ENCODE measurements at regions not wholly inside any gene's neighbourhood (a gene's known extent, or its start where the extent isn't known, plus 50 kb on each side); places are given as distances from the start of the nearest gene placed in this dataset.

DNA sequence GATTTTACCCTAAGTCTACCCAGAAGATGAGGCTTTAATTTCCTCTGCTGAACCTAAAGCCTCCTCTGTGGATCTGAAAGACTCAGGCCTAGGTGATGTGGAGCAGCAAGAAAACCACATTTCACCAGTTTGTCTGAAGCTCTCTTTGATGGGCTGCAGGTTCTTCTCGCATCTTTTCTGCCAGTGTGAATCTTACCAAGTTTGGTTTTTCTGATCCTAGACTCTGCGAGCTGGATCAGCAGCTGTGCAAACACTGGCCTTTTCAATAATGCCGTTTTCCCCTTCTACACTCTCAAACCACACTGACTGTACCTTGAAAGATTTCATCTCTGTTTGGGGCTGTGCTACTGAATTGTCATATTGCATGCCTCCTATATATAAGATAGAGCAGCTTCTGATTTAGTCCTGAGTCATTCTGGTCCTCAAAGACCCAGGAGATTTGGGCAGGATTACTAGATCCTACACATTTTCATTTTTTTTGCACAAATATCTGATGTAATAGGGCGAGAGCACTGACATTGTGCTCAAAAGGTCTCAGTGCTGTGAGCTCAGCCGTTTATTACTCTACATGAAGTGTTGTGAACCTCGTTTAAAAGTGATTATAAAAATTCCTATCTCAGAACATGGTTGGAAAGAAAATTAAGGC lies 133.6 kb upstream of the FAM9C start (continued):
- TF ChIP-seq, protein P1, sequence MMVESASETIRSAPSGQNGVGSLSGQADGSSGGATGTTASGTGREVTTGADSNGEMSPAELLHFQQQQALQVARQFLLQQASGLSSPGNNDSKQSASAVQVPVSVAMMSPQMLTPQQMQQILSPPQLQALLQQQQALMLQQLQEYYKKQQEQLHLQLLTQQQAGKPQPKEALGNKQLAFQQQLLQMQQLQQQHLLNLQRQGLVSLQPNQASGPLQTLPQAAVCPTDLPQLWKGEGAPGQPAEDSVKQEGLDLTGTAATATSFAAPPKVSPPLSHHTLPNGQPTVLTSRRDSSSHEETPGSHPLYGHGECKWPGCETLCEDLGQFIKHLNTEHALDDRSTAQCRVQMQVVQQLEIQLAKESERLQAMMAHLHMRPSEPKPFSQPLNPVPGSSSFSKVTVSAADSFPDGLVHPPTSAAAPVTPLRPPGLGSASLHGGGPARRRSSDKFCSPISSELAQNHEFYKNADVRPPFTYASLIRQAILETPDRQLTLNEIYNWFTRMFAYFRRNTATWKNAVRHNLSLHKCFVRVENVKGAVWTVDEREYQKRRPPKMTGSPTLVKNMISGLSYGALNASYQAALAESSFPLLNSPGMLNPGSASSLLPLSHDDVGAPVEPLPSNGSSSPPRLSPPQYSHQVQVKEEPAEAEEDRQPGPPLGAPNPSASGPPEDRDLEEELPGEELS (CRISPR knock-in tag; IDR thresholded peaks at IDR 0.05), result no peak
- no peak for TF ChIP-seq NFYB (CRISPR knock-in tag; conservative IDR thresholded peaks at IDR 0.05; ENCODE audit: low read depth)
- no peak for TF ChIP-seq ETV6 (CRISPR knock-in tag; IDR thresholded peaks at IDR 0.05)
- no peak for TF ChIP-seq ESRRA (CRISPR knock-in tag; IDR thresholded peaks at IDR 0.05; ENCODE audit: borderline replicate concordance)
- TF ChIP-seq, protein P2, sequence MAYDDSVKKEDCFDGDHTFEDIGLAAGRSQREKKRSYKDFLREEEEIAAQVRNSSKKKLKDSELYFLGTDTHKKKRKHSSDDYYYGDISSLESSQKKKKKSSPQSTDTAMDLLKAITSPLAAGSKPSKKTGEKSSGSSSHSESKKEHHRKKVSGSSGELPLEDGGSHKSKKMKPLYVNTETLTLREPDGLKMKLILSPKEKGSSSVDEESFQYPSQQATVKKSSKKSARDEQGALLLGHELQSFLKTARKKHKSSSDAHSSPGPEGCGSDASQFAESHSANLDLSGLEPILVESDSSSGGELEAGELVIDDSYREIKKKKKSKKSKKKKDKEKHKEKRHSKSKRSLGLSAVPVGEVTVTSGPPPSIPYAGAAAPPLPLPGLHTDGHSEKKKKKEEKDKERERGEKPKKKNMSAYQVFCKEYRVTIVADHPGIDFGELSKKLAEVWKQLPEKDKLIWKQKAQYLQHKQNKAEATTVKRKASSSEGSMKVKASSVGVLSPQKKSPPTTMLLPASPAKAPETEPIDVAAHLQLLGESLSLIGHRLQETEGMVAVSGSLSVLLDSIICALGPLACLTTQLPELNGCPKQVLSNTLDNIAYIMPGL (CRISPR knock-in tag; IDR thresholded peaks at IDR 0.05), result no peak
- no peak for TF ChIP-seq HMGA2 (CRISPR knock-in tag; IDR thresholded peaks at IDR 0.05)
- no peak for TF ChIP-seq IRF2 (CRISPR knock-in tag; IDR thresholded peaks at IDR 0.05; ENCODE audit: borderline replicate concordance, low read depth)
- TF ChIP-seq, protein P3, sequence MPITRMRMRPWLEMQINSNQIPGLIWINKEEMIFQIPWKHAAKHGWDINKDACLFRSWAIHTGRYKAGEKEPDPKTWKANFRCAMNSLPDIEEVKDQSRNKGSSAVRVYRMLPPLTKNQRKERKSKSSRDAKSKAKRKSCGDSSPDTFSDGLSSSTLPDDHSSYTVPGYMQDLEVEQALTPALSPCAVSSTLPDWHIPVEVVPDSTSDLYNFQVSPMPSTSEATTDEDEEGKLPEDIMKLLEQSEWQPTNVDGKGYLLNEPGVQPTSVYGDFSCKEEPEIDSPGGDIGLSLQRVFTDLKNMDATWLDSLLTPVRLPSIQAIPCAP (CRISPR knock-in tag; IDR thresholded peaks at IDR 0.05), result no peak
- no peak for TF ChIP-seq FOXP1 (CRISPR knock-in tag; IDR thresholded peaks at IDR 0.05; ENCODE audit: borderline replicate concordance)

DNA sequence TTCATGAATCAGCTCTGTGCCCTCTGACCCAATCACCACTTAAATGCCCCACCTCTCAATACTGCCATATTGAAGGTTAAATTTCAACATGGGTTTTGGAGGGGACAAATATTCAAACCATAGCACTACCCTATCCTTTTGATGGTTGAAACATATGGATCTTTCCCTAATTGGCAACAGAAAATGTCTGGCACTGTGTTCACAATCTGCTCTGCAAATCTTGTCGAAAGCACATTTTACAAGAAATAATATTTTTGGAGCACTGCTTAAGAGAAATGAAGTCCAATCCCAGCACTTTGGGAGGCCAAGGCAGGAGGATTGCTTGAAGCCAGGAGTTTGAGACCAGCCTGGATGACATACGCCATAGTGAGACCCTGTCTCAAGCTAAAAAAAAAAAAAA lies 130.6 kb upstream of the FAM9C start:
- ATAC-seq (no peak), DNase-seq (ENCODE audit: low spot score) (no peak)
- Mint-ChIP-seq H3K4me3 (no peak overlapping the region), H3K27ac (no peak overlapping the region), H3K27me3 (ENCODE audit: low read depth) (no peaks in the 10 kb centered on the region), H3K4me1 (peaks cover 7% of the 10 kb centered on the region), H3K36me3 (no peaks in the 10 kb centered on the region), H3K9me3 (no peaks in the 10 kb centered on the region; the same call in 1 of the 2 replicates)
- POLR2A ChIA-PET, result no interaction called here
- CTCF ChIA-PET, result no interaction called here
- TF ChIP-seq, protein P4, sequence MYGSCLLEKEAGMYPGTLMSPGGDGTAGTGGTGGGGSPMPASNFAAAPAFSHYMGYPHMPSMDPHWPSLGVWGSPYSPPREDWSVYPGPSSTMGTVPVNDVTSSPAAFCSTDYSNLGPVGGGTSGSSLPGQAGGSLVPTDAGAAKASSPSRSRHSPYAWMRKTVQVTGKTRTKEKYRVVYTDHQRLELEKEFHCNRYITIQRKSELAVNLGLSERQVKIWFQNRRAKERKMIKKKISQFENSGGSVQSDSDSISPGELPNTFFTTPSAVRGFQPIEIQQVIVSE (CRISPR knock-in tag; IDR thresholded peaks at IDR 0.05; ENCODE audit: borderline replicate concordance), result no peak
- TF ChIP-seq, protein P5, sequence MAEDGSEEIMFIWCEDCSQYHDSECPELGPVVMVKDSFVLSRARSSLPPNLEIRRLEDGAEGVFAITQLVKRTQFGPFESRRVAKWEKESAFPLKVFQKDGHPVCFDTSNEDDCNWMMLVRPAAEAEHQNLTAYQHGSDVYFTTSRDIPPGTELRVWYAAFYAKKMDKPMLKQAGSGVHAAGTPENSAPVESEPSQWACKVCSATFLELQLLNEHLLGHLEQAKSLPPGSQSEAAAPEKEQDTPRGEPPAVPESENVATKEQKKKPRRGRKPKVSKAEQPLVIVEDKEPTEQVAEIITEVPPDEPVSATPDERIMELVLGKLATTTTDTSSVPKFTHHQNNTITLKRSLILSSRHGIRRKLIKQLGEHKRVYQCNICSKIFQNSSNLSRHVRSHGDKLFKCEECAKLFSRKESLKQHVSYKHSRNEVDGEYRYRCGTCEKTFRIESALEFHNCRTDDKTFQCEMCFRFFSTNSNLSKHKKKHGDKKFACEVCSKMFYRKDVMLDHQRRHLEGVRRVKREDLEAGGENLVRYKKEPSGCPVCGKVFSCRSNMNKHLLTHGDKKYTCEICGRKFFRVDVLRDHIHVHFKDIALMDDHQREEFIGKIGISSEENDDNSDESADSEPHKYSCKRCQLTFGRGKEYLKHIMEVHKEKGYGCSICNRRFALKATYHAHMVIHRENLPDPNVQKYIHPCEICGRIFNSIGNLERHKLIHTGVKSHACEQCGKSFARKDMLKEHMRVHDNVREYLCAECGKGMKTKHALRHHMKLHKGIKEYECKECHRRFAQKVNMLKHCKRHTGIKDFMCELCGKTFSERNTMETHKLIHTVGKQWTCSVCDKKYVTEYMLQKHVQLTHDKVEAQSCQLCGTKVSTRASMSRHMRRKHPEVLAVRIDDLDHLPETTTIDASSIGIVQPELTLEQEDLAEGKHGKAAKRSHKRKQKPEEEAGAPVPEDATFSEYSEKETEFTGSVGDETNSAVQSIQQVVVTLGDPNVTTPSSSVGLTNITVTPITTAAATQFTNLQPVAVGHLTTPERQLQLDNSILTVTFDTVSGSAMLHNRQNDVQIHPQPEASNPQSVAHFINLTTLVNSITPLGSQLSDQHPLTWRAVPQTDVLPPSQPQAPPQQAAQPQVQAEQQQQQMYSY (CRISPR knock-in tag; IDR thresholded peaks at IDR 0.05), result no peak
- TF ChIP-seq, protein P6, sequence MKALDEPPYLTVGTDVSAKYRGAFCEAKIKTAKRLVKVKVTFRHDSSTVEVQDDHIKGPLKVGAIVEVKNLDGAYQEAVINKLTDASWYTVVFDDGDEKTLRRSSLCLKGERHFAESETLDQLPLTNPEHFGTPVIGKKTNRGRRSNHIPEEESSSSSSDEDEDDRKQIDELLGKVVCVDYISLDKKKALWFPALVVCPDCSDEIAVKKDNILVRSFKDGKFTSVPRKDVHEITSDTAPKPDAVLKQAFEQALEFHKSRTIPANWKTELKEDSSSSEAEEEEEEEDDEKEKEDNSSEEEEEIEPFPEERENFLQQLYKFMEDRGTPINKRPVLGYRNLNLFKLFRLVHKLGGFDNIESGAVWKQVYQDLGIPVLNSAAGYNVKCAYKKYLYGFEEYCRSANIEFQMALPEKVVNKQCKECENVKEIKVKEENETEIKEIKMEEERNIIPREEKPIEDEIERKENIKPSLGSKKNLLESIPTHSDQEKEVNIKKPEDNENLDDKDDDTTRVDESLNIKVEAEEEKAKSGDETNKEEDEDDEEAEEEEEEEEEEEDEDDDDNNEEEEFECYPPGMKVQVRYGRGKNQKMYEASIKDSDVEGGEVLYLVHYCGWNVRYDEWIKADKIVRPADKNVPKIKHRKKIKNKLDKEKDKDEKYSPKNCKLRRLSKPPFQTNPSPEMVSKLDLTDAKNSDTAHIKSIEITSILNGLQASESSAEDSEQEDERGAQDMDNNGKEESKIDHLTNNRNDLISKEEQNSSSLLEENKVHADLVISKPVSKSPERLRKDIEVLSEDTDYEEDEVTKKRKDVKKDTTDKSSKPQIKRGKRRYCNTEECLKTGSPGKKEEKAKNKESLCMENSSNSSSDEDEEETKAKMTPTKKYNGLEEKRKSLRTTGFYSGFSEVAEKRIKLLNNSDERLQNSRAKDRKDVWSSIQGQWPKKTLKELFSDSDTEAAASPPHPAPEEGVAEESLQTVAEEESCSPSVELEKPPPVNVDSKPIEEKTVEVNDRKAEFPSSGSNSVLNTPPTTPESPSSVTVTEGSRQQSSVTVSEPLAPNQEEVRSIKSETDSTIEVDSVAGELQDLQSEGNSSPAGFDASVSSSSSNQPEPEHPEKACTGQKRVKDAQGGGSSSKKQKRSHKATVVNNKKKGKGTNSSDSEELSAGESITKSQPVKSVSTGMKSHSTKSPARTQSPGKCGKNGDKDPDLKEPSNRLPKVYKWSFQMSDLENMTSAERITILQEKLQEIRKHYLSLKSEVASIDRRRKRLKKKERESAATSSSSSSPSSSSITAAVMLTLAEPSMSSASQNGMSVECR (CRISPR knock-in tag; IDR thresholded peaks at IDR 0.05; ENCODE audit: borderline replicate concordance), result no peak
- TF ChIP-seq MYBL2 (CRISPR knock-in tag; IDR thresholded peaks at IDR 0.05) (no peak), FOXP1 (CRISPR knock-in tag; IDR thresholded peaks at IDR 0.05; ENCODE audit: borderline replicate concordance) (no peak), ZNF423 (CRISPR knock-in tag; IDR thresholded peaks at IDR 0.05) (no peak)
- TF ChIP-seq, protein P7, sequence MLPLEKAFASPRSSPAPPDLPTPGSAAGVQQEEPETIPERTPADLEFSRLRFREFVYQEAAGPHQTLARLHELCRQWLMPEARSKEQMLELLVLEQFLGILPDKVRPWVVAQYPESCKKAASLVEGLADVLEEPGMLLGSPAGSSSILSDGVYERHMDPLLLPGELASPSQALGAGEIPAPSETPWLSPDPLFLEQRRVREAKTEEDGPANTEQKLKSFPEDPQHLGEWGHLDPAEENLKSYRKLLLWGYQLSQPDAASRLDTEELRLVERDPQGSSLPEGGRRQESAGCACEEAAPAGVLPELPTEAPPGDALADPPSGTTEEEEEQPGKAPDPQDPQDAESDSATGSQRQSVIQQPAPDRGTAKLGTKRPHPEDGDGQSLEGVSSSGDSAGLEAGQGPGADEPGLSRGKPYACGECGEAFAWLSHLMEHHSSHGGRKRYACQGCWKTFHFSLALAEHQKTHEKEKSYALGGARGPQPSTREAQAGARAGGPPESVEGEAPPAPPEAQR (CRISPR knock-in tag; IDR thresholded peaks at IDR 0.05), result no peak
- TF ChIP-seq, protein P8, sequence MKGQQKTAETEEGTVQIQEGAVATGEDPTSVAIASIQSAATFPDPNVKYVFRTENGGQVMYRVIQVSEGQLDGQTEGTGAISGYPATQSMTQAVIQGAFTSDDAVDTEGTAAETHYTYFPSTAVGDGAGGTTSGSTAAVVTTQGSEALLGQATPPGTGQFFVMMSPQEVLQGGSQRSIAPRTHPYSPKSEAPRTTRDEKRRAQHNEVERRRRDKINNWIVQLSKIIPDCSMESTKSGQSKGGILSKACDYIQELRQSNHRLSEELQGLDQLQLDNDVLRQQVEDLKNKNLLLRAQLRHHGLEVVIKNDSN (CRISPR knock-in tag; IDR thresholded peaks at IDR 0.05), result no peak
- TF ChIP-seq, protein P9, sequence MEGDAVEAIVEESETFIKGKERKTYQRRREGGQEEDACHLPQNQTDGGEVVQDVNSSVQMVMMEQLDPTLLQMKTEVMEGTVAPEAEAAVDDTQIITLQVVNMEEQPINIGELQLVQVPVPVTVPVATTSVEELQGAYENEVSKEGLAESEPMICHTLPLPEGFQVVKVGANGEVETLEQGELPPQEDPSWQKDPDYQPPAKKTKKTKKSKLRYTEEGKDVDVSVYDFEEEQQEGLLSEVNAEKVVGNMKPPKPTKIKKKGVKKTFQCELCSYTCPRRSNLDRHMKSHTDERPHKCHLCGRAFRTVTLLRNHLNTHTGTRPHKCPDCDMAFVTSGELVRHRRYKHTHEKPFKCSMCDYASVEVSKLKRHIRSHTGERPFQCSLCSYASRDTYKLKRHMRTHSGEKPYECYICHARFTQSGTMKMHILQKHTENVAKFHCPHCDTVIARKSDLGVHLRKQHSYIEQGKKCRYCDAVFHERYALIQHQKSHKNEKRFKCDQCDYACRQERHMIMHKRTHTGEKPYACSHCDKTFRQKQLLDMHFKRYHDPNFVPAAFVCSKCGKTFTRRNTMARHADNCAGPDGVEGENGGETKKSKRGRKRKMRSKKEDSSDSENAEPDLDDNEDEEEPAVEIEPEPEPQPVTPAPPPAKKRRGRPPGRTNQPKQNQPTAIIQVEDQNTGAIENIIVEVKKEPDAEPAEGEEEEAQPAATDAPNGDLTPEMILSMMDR (IDR thresholded peaks at IDR 0.05), result no peak

Data from WTC11 (cell line).